KMS-11 (cell line): ENCODE measurements at regions not wholly inside any gene's neighbourhood (a gene's known extent, or its start where the extent isn't known, plus 50 kb on each side); places are given as distances from the start of the nearest gene placed in this dataset.

Experiments
- H2AFZ ChIP-seq: fragments of 200-600 bp; sonication (generic); 2 replicates; pipeline ENCODE4 v1.6.1; 2016; ENCODE audit warnings: antibody characterized with exemption, mixed run types, low read depth
- H3K27ac ChIP-seq: fragments of 200-600 bp; sonication (generic); 2 replicates; pipeline ENCODE4 v1.6.1; 2016; ENCODE audit warnings: mild to moderate bottlenecking, mixed run types
- H3K27me3 ChIP-seq: fragments of 200-600 bp; sonication (generic); 2 replicates; pipeline ENCODE4 v1.6.1; 2017; ENCODE audit warnings: mild to moderate bottlenecking, low read depth, mixed run types, moderate library complexity; ENCODE audit not compliant: insufficient read depth
- H3K36me3 ChIP-seq: fragments of 200-600 bp; sonication (generic); 2 replicates; pipeline ENCODE4 v1.6.1; 2017; ENCODE audit warnings: mild to moderate bottlenecking, mixed run types; ENCODE audit not compliant: insufficient read depth
- H3K4me1 ChIP-seq: fragments of 200-600 bp; sonication (generic); 2 replicates; pipeline ENCODE4 v1.6.1; 2016; ENCODE audit warnings: mild to moderate bottlenecking, low read depth, mixed run types; ENCODE audit not compliant: poor library complexity, severe bottlenecking
- H3K4me2 ChIP-seq: fragments of 200-600 bp; sonication (generic); 2 replicates; pipeline ENCODE4 v1.7.0; 2016; ENCODE audit warnings: mild to moderate bottlenecking, mixed run types
- H3K4me3 ChIP-seq: fragments of 200-600 bp; sonication (generic); IDR thresholded peaks from 2 replicates; pipeline ENCODE4 v1.6.1; 2017; ENCODE audit warnings: low read depth, low read length, mixed read lengths; ENCODE audit not compliant: insufficient read depth
- H3K79me2 ChIP-seq: fragments of 200-600 bp; sonication (generic); 2 replicates; pipeline ENCODE4 v1.6.1; 2016; ENCODE audit warnings: low read depth, mixed run types; ENCODE audit not compliant: insufficient read depth
- H3K9ac ChIP-seq: fragments of 200-600 bp; sonication (generic); 2 replicates; pipeline ENCODE4 v1.6.1; 2016; ENCODE audit warnings: mild to moderate bottlenecking, mixed run types
- H4K20me1 ChIP-seq: fragments of 200-600 bp; sonication (generic); 2 replicates; pipeline ENCODE4 v1.6.1; 2016; ENCODE audit warnings: mild to moderate bottlenecking, mixed run types; ENCODE audit not compliant: insufficient read depth
- CTCF ChIP-seq: fragments of 200-600 bp; sonication (generic); conservative IDR thresholded peaks from 2 replicates; pipeline ENCODE4 v1.6.1; 2017; ENCODE audit warnings: low read depth, mild to moderate bottlenecking, antibody characterized with exemption, low read length, moderate library complexity, mixed read lengths

- H3K79me2 ChIP-seq: no peaks in the 10 kb centered on the region
- no peaks in the 10 kb centered on the region for H3K27me3 ChIP-seq
- no peak overlapping the region for H3K4me2 ChIP-seq
- H3K9ac ChIP-seq: no peak overlapping the region
- H3K36me3 ChIP-seq: no peaks in the 10 kb centered on the region
- no peak overlapping the region for H2AFZ ChIP-seq
- peaks cover 10% of the 10 kb centered on the region for H3K4me1 ChIP-seq
- no peak for TF ChIP-seq CTCF
- H3K4me3 ChIP-seq: no peak overlapping the region
- H3K27ac ChIP-seq: no peak overlapping the region
- H4K20me1 ChIP-seq: no peaks in the 10 kb centered on the region
These were observed 75.8 kb upstream of the UBAC2 start for GRCh38 chr13:99124794-99125316.

GRCh38 chr13:99125326-99125915 is 75.2 kb upstream of the UBAC2 start:
- Histone ChIP-seq H4K20me1 (no peaks in the 10 kb centered on the region), H3K79me2 (no peaks in the 10 kb centered on the region), H2AFZ (no peak overlapping the region), H3K4me1 (peaks cover 10% of the 10 kb centered on the region), H3K36me3 (no peaks in the 10 kb centered on the region), H3K27ac (no peak overlapping the region), H3K4me2 (no peak overlapping the region), H3K9ac (no peak overlapping the region), H3K4me3 (no peak overlapping the region), H3K27me3 (no peaks in the 10 kb centered on the region)
- no peak for TF ChIP-seq CTCF

GRCh38 chr13:99126821-99127220 is 73.8 kb upstream of the UBAC2 start:
- no peaks in the 10 kb centered on the region for H3K36me3 ChIP-seq

GRCh38 chr13:99129050-99129449 is 71.6 kb upstream of the UBAC2 start:
- no peaks in the 10 kb centered on the region for H3K36me3 ChIP-seq
- H2AFZ ChIP-seq: no peak overlapping the region
- no peak for TF ChIP-seq CTCF
- no peak overlapping the region for H3K4me2 ChIP-seq
- H3K27ac ChIP-seq: no peak overlapping the region
- no peaks in the 10 kb centered on the region for H4K20me1 ChIP-seq
- no peaks in the 10 kb centered on the region for H3K4me1 ChIP-seq
- H3K27me3 ChIP-seq: no peaks in the 10 kb centered on the region
- no peak overlapping the region for H3K4me3 ChIP-seq
- H3K79me2 ChIP-seq: no peaks in the 10 kb centered on the region
- H3K9ac ChIP-seq: no peak overlapping the region

More at GRCh38 chr13:99126821-99127220, 73.8 kb upstream of the UBAC2 start:
- no peaks in the 10 kb centered on the region for H3K27me3 ChIP-seq
- TF ChIP-seq CTCF: no peak
- peaks cover 4% of the 10 kb centered on the region for H3K4me1 ChIP-seq
- H4K20me1 ChIP-seq: no peaks in the 10 kb centered on the region
- H3K4me2 ChIP-seq: no peak overlapping the region
- H2AFZ ChIP-seq: no peak overlapping the region
- no peak overlapping the region for H3K9ac ChIP-seq
- H3K4me3 ChIP-seq: no peak overlapping the region
- no peak overlapping the region for H3K27ac ChIP-seq
- H3K79me2 ChIP-seq: no peaks in the 10 kb centered on the region
